CD4-positive, CD25-positive, alpha-beta regulatory T cell (primary cell): ENCODE measurements at regions not wholly inside any gene's neighbourhood (a gene's known extent, or its start where the extent isn't known, plus 50 kb on each side); places are given as distances from the start of the nearest gene placed in this dataset.
A peak's percentile ranks its signal among the peaks of the same experiment; 100 is the strongest.
"Not testable (repeated sequence)": the region's sequence is repeated elsewhere in the genome, so short reads cannot be mapped to it uniquely, and the experiment has no call there.

Experiments used
- ATAC-seq, 2 donors: fragments of 150-1000 bp; cut with Tn5 transposase; one replicate each; pipeline ENCODE4 v1.10.0; 2021; ENCODE audit warnings: low read depth in 2 of 2, moderate number of reproducible peaks in 2 of 2, moderate library complexity in 1 of 2
- DNase-seq, 3 donors: peaks; one replicate each; pipeline versions ENCODE4 v3.0.0 to v3.0.0-alpha.2; 2012 to 2022; ENCODE audit warnings: mixed read lengths in 1 of 3
- H3K27ac ChIP-seq: one replicate; pipeline ENCODE4 v1.7.0; 2013; ENCODE audit warnings: mild to moderate bottlenecking, low read length; ENCODE audit not compliant: insufficient read depth, poor library complexity, severe bottlenecking
- H3K27me3 ChIP-seq: one replicate; pipeline ENCODE4 v1.7.0; 2013; ENCODE audit warnings: low read length; ENCODE audit not compliant: control insufficient read depth, insufficient read depth
- H3K36me3 ChIP-seq: one replicate; pipeline ENCODE4 v1.7.0; 2013; ENCODE audit warnings: mild to moderate bottlenecking, low read length, moderate library complexity; ENCODE audit not compliant: control insufficient read depth, insufficient read depth
- H3K4me1 ChIP-seq: 2 replicates; pipeline ENCODE4 v1.7.0; 2013; ENCODE audit warnings: mild to moderate bottlenecking, low read length; ENCODE audit not compliant: insufficient read depth, control insufficient read depth, poor library complexity, severe bottlenecking
- H3K4me3 ChIP-seq: one replicate; pipeline ENCODE4 v1.7.0; 2013; ENCODE audit warnings: low read depth, mild to moderate bottlenecking, low read length, moderate library complexity
- H3K9me3 ChIP-seq, 2 experiments: 1 replicate in 1 of 2; 2 replicates in 1 of 2; pipeline ENCODE4 v1.7.0; 2013; ENCODE audit warnings: low read length in 2 of 2, mild to moderate bottlenecking in 1 of 2, moderate library complexity in 1 of 2; ENCODE audit not compliant: control insufficient read depth in 2 of 2
- H3K27ac Mint-ChIP-seq, 3 donors: one replicate each; pipeline ENCODE4 v1.8.0; 2020 to 2022; ENCODE audit warnings: mild to moderate bottlenecking in 3 of 3, mixed read lengths in 3 of 3, moderate library complexity in 2 of 3
- H3K27me3 Mint-ChIP-seq: one replicate; pipeline ENCODE4 v1.8.0; 2022; ENCODE audit warnings: mild to moderate bottlenecking, mixed read lengths
- H3K36me3 Mint-ChIP-seq: one replicate; pipeline ENCODE4 v1.8.0; 2020; ENCODE audit warnings: mixed read lengths
- H3K4me1 Mint-ChIP-seq, 4 donors: one replicate each; pipeline ENCODE4 v1.8.0; 2020 to 2022; ENCODE audit warnings: mixed read lengths in 4 of 4, mild to moderate bottlenecking in 1 of 4
- H3K4me3 Mint-ChIP-seq, 4 donors: one replicate each; pipeline ENCODE4 v1.8.0; 2020 to 2022; ENCODE audit warnings: mild to moderate bottlenecking in 4 of 4, mixed read lengths in 4 of 4, moderate library complexity in 3 of 4
- H3K9me3 Mint-ChIP-seq, 7 donors: one replicate each; pipeline ENCODE4 v1.8.0; 2020 to 2022; ENCODE audit warnings: mixed read lengths in 7 of 7, mild to moderate bottlenecking in 3 of 7, moderate library complexity in 2 of 7

DNA sequence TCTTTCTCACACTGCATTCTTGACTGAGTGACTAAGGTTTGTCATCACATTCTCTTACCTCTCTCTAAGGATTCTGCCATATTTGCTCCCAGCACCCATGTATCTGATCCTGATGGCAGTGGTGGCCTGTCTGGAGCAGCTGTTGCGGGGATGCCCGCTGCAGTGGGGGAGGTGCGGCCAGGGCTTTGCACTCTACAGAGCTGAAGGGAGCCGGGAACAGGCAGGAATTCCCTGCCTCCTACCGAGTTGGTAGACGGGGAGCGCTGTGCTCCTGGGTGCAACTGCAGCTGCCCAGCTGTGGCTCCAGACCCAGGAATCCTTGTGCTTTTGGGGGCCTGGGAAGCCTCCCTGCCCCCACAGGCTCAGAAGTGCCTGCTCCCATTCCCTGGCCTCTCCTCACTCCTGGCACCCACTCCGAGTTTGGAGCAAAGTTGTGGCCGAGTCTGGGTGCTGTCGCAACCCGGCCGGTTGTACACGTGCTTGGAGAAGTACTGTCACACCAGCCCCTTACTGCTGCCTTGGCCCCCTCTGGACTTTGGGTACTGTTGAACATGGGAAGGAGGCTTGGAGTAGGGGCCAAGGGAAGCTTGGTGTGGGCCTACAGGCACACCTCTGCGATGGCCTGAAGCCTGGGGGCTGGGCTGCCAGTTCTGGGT, 106.9 kb upstream of the OR4E1 start:
- H3K4me3 Mint-ChIP-seq: no peak overlapping the region
- Histone ChIP-seq H3K4me3 (no peak overlapping the region), H3K36me3 (no peaks in the 10 kb centered on the region), H3K27me3 (peaks cover 7% of the 10 kb centered on the region), H3K4me1 (no peaks in the 10 kb centered on the region), H3K9me3 (no peaks in the 10 kb centered on the region), H3K27ac (no peak overlapping the region)
- no peak overlapping the region for H3K27ac Mint-ChIP-seq
- DNase-seq (no peak), ATAC-seq (no peak)
- no peaks in the 10 kb centered on the region for H3K9me3 Mint-ChIP-seq
- H3K36me3 Mint-ChIP-seq: no peaks in the 10 kb centered on the region
- no peaks in the 10 kb centered on the region for H3K4me1 Mint-ChIP-seq
- peaks cover 31% of the 10 kb centered on the region for H3K27me3 Mint-ChIP-seq

DNA sequence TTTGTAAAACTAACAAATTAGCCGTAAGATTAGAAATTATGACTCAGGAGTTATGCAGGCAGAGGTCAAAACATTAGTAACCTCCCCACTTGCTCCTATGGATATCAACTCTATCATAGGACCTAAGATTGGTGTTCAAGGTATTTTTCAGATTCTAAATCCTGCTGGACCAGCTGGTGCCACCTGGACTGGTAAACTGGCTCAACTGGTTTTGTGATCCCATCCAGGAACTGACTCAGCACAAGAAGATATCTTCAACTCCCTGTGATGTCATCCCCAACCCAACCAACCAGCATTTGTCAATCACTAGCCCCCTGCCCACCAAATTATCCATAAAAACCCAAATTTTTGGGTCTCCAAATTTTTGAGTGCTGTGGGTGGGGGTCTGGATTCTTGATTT, 98.1 kb upstream of the OR4E1 start:
- ATAC-seq: no peak
- Mint-ChIP-seq H3K27me3 (peaks cover 40% of the 10 kb centered on the region), H3K9me3 (peaks cover 0 to 2% (median 0%) of the 10 kb centered on the region in 7 donors), H3K27ac (no peak overlapping the region), H3K4me1 (peaks cover 0 to 7% (median 2%) of the 10 kb centered on the region in 4 donors), H3K36me3 (no peaks in the 10 kb centered on the region), H3K4me3 (no peak overlapping the region)
- Histone ChIP-seq H3K36me3 (no peaks in the 10 kb centered on the region), H3K4me3 (no peak overlapping the region), H3K27me3 (peaks cover 18% of the 10 kb centered on the region), H3K4me1 (no peaks in the 10 kb centered on the region), H3K9me3 (no peaks in the 10 kb centered on the region), H3K27ac (no peak overlapping the region)
- no peak for DNase-seq

DNA sequence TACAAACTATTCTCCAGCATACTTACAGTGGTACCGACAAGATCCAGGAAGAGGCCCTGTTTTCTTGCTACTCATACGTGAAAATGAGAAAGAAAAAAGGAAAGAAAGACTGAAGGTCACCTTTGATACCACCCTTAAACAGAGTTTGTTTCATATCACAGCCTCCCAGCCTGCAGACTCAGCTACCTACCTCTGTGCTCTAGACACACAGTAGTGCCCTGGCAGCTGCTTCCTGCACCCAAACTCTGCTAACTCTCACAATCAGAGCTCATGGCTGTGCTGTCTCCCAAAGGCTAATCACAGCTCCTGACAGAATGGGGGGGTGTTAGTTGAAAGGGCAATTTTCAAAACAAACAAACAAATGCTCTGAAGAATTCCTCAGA, 95.2 kb upstream of the OR4E1 start:
- Histone ChIP-seq H3K4me1 (no peaks in the 10 kb centered on the region), H3K27ac (no peak overlapping the region), H3K9me3 (no peaks in the 10 kb centered on the region), H3K4me3 (peak overlapping the region; percentile 46), H3K27me3 (peaks cover 13% of the 10 kb centered on the region), H3K36me3 (no peaks in the 10 kb centered on the region)
- Mint-ChIP-seq H3K27ac (peak overlapping the region in 2 of 3 donors; percentile 70 to 87), H3K9me3 (peaks cover 0 to 2% (median 0%) of the 10 kb centered on the region in 7 donors), H3K4me1 (peaks cover 0 to 7% (median 2%) of the 10 kb centered on the region in 4 donors), H3K36me3 (no peaks in the 10 kb centered on the region), H3K4me3 (peak overlapping the region; percentile 67 to 84 (median 78)), H3K27me3 (peaks cover 24% of the 10 kb centered on the region)
- DNase-seq (peak in 1 of 3 donors; percentile 33), ATAC-seq (peak; percentile 45 to 48)

DNA sequence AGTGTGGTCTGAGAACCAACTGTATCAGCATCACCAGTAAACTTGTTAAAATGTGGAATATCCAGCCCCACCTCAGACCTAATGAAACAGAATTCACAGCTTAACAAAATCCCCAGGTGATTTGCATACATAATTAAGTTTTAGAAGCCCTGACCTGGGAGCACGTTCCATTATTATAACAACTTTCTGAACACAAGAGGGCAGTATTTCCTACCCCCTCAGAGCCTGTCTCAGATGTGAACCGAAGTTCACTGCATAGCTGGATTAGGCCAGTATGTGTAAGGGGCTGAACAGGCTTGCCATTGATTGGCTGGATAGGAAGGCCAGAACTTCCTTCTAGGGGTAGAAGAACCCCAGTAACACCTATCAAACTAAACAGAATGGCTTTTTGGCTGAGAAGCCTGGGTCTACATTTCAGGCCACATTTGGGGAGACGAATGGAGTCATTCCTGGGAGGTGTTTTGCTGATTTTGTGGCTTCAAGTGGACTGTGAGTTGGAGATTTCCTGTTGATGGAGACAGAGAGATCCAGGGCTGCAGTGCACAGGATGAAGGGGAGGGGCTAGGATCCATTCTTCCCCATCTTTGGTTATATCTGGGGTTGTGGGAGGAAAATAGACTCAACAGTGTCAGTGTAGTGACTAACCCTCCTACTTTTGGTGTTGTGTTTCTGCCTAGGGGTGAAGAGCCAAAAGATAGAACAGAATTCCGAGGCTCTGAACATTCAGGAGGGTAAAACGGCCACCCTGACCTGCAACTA, 94.7 kb upstream of the OR4E1 start:
- Histone ChIP-seq H3K27ac (no peak overlapping the region), H3K9me3 (no peaks in the 10 kb centered on the region), H3K4me1 (no peaks in the 10 kb centered on the region), H3K4me3 (peak overlapping the region; percentile 46), H3K36me3 (no peaks in the 10 kb centered on the region), H3K27me3 (peaks cover 9% of the 10 kb centered on the region)
- H3K27me3 Mint-ChIP-seq: peaks cover 22% of the 10 kb centered on the region
- ATAC-seq: peak; percentile 81 to 85
- H3K27ac Mint-ChIP-seq: peak overlapping the region in 2 of 3 donors; percentile 70 to 87
- H3K36me3 Mint-ChIP-seq: no peaks in the 10 kb centered on the region
- H3K9me3 Mint-ChIP-seq: peaks cover 0 to 2% (median 0%) of the 10 kb centered on the region in 7 donors
- peak overlapping the region; percentile 67 to 84 (median 78) for H3K4me3 Mint-ChIP-seq
- peaks cover 0 to 7% (median 2%) of the 10 kb centered on the region in 4 donors for H3K4me1 Mint-ChIP-seq
- DNase-seq: peak; percentile 11 to 77 (median 45)

DNA sequence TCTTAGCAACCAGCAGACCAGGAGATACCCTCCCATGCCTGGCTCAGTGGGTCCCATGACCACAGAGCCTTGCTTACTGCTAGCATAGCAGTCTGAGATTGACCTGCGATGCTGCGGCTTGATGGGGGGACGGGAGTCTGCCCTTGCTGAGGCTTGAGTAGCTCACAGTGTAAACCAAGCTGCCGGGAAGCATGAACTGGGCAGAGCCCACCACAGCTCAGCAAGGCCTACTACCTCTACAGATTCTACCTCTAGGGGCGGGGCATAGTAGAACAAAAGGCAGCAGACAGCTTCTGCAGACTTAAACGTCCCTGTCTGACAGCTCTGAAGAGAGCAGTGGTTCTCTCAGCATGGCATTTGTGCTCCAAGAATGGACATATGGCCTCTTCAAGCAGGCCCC, 86.7 kb upstream of the OR4E1 start:
- H3K9me3 Mint-ChIP-seq, DNase-seq, H3K4me3 ChIP-seq, H3K36me3 Mint-ChIP-seq, H3K27me3 ChIP-seq, H3K4me3 Mint-ChIP-seq, H3K4me1 Mint-ChIP-seq, H3K36me3 ChIP-seq, H3K27ac ChIP-seq, H3K27ac Mint-ChIP-seq, H3K9me3 ChIP-seq, H3K4me1 ChIP-seq, ATAC-seq: not testable (repeated sequence)
- peaks cover 43% of the 10 kb centered on the region for H3K27me3 Mint-ChIP-seq

DNA sequence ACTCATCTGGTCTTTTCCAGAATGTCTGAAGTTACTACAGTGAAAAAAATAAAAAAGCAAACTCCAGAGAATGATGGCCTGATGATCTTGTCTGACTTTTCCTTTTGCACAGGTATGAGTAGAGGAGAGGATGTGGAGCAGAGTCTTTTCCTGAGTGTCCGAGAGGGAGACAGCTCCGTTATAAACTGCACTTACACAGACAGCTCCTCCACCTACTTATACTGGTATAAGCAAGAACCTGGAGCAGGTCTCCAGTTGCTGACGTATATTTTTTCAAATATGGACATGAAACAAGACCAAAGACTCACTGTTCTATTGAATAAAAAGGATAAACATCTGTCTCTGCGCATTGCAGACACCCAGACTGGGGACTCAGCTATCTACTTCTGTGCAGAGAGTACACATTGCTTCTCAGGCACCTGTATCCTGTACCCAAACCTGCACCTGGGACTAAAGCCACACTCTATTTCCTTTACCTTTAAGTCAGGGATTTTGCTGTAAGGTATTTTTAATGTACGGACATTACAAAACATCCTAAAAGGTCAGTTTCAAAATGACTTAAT, 75.8 kb upstream of the OR4E1 start:
- H3K4me3 Mint-ChIP-seq: peak overlapping the region; percentile 67 to 86 (median 72)
- no peaks in the 10 kb centered on the region for H3K4me1 ChIP-seq
- no peaks in the 10 kb centered on the region for H3K9me3 ChIP-seq
- H3K4me1 Mint-ChIP-seq: peaks cover 0 to 8% (median 6%) of the 10 kb centered on the region in 4 donors
- H3K27ac Mint-ChIP-seq: peak overlapping the region in 2 of 3 donors; percentile 64 to 83
- peak in 2 of 3 donors; percentile 20 to 36 for DNase-seq
- peak overlapping the region; percentile 61 for H3K4me3 ChIP-seq
- H3K36me3 Mint-ChIP-seq: no peaks in the 10 kb centered on the region
- H3K27me3 ChIP-seq: peaks cover 5% of the 10 kb centered on the region
- no peaks in the 10 kb centered on the region for H3K36me3 ChIP-seq
- H3K27ac ChIP-seq: peak overlapping the region; percentile 34
- peak; percentile 48 to 69 for ATAC-seq
- no peaks in the 10 kb centered on the region for H3K9me3 Mint-ChIP-seq
- H3K27me3 Mint-ChIP-seq: peaks cover 25% of the 10 kb centered on the region

DNA sequence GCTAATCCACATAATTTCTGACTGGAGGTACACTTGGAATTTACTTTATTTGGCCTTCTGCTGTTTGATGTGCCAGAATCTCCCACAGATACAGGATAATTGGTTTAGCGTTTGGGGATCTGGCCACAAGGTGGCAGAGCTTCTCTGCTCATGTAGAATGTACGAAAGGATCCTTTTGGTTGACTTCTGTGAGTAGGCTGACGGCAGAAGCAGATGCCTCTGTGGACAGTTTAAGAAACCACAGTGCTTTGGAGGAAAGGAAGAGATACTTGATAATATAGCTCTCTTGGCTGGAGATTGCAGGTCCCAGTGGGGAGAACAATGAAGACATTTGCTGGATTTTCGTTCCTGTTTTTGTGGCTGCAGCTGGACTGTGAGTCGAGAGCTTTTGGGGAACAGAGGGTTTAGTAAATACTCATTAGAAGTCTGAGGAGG, 75.3 kb upstream of the OR4E1 start:
- H3K4me3 ChIP-seq: peak overlapping the region; percentile 61
- H3K9me3 ChIP-seq: no peaks in the 10 kb centered on the region
- peak overlapping the region; percentile 67 to 86 (median 72) for H3K4me3 Mint-ChIP-seq
- peaks cover 0 to 8% (median 6%) of the 10 kb centered on the region in 4 donors for H3K4me1 Mint-ChIP-seq
- peak overlapping the region; percentile 34 for H3K27ac ChIP-seq
- no peaks in the 10 kb centered on the region for H3K36me3 ChIP-seq
- H3K27me3 ChIP-seq: peaks cover 8% of the 10 kb centered on the region
- H3K9me3 Mint-ChIP-seq: no peaks in the 10 kb centered on the region
- ATAC-seq (peak; percentile 80 to 82), DNase-seq (peak; percentile 23 to 73 (median 55))
- H3K27me3 Mint-ChIP-seq: peaks cover 25% of the 10 kb centered on the region
- H3K4me1 ChIP-seq: no peaks in the 10 kb centered on the region
- H3K27ac Mint-ChIP-seq: peak overlapping the region; percentile 48 to 83 (median 64)
- no peaks in the 10 kb centered on the region for H3K36me3 Mint-ChIP-seq
